GM23338 (cell line): ENCODE measurements at regions not wholly inside any gene's neighbourhood (a gene's known extent, or its start where the extent isn't known, plus 50 kb on each side); places are given as distances from the start of the nearest gene placed in this dataset.

Experiments used
- ATAC-seq: fragments of 200-7000 bp; cut with Tn5 transposase; 3 replicates; pipeline ENCODE4 v1.9.1; 2020
- DNase-seq: peaks from one replicate; pipeline ENCODE4 v3.0.0-alpha.2; 2015; ENCODE audit warnings: low spot score
- H2AFZ ChIP-seq: fragments of 200-600 bp; sonication (generic); 2 replicates; pipeline ENCODE4 v1.8.0; 2016; ENCODE audit warnings: antibody characterized with exemption, mild to moderate bottlenecking, moderate library complexity
- H3F3A ChIP-seq: fragments of 200-600 bp; sonication (generic); replicated peaks from 2 replicates; pipeline ENCODE4 v1.8.0; 2017; ENCODE audit warnings: antibody characterized with exemption, mixed run types, low read depth
- H3K27ac ChIP-seq: fragments of 200-600 bp; sonication (generic); 2 replicates; pipeline ENCODE4 v1.6.1; 2016; ENCODE audit warnings: low read depth
- H3K27me3 ChIP-seq: fragments of 200-600 bp; sonication (generic); 2 replicates; pipeline ENCODE4 v1.8.0; 2016; ENCODE audit warnings: mild to moderate bottlenecking, mixed run types, moderate library complexity; ENCODE audit not compliant: insufficient read depth
- H3K36me3 ChIP-seq: fragments of 200-600 bp; sonication (generic); 2 replicates; pipeline ENCODE4 v1.8.0; 2016; ENCODE audit warnings: mild to moderate bottlenecking; ENCODE audit not compliant: insufficient read depth
- H3K4me1 ChIP-seq: fragments of 200-600 bp; sonication (generic); 2 replicates; pipeline ENCODE4 v1.8.0; 2016; ENCODE audit warnings: mild to moderate bottlenecking, moderate library complexity; ENCODE audit not compliant: insufficient read depth
- H3K4me2 ChIP-seq: fragments of 200-600 bp; sonication (generic); 2 replicates; pipeline ENCODE4 v1.7.1; 2017; ENCODE audit warnings: mixed run types
- H3K4me3 ChIP-seq: fragments of 200-600 bp; sonication (generic); 2 replicates; pipeline ENCODE4 v1.6.1; 2016; ENCODE audit warnings: mixed run types
- H3K79me2 ChIP-seq: fragments of 200-600 bp; sonication (generic); replicated peaks from 2 replicates; pipeline ENCODE4 v1.8.0; 2017; ENCODE audit warnings: mild to moderate bottlenecking; ENCODE audit not compliant: insufficient read depth
- H3K9me2 ChIP-seq: fragments of 200-600 bp; sonication (generic); 2 replicates; pipeline ENCODE4 v1.8.0; 2017; ENCODE audit not compliant: insufficient read depth
- H4K20me1 ChIP-seq: fragments of 200-600 bp; sonication (generic); replicated peaks from 2 replicates; pipeline ENCODE4 v1.8.0; 2017; ENCODE audit warnings: mild to moderate bottlenecking; ENCODE audit not compliant: insufficient read depth
- H3K27ac Mint-ChIP-seq: 2 replicates; pipeline ENCODE4 v1.8.0; 2020; ENCODE audit warnings: inconsistent platforms, mild to moderate bottlenecking, moderate library complexity, mixed read lengths
- H3K27me3 Mint-ChIP-seq: 3 replicates; pipeline ENCODE4 v1.8.0; 2022; ENCODE audit warnings: low read depth, mild to moderate bottlenecking, moderate library complexity, mixed read lengths, inconsistent platforms; ENCODE audit not compliant: insufficient read depth, poor library complexity
- H3K36me3 Mint-ChIP-seq: 3 replicates; pipeline ENCODE4 v1.8.0; 2021; ENCODE audit warnings: low read depth, mild to moderate bottlenecking, inconsistent platforms, moderate library complexity, mixed read lengths
- H3K4me1 Mint-ChIP-seq: 3 replicates; pipeline ENCODE4 v1.8.0; 2020; ENCODE audit warnings: mild to moderate bottlenecking, inconsistent platforms, mixed read lengths
- H3K4me3 Mint-ChIP-seq: 3 replicates; pipeline ENCODE4 v1.8.0; 2021; ENCODE audit warnings: moderate library complexity, mild to moderate bottlenecking, inconsistent platforms, mixed read lengths
- H3K9me3 Mint-ChIP-seq: 3 replicates; pipeline ENCODE4 v1.8.0; 2020; ENCODE audit warnings: moderate library complexity, mild to moderate bottlenecking, inconsistent platforms, mixed read lengths
- CREB1 ChIP-seq: fragments of 250-450 bp; sonication (Bioruptor Pico); IDR thresholded peaks from 2 replicates; pipeline ENCODE4 v1.5.0; 2020; ENCODE audit warnings: low read depth, mild to moderate bottlenecking, moderate library complexity
- EZH2 ChIP-seq: fragments of 200-600 bp; sonication (generic); IDR thresholded peaks from one replicate; pipeline ENCODE4 v1.8.0; 2017; ENCODE audit warnings: antibody characterized with exemption, mild to moderate bottlenecking, low read depth; ENCODE audit not compliant: unreplicated experiment
- EZH2phosphoT487 ChIP-seq: fragments of 200-600 bp; sonication (generic); IDR thresholded peaks from one replicate; pipeline ENCODE4 v1.8.1; 2018; ENCODE audit warnings: antibody characterized with exemption; ENCODE audit not compliant: unreplicated experiment
- JUNB ChIP-seq: IDR thresholded peaks from one replicate; pipeline ENCODE4 v1.6.1; 2016; ENCODE audit warnings: antibody characterized with exemption; ENCODE audit not compliant: unreplicated experiment
- NANOG ChIP-seq: IDR thresholded peaks from 2 replicates; pipeline ENCODE4 v1.6.1; 2016; ENCODE audit warnings: antibody characterized with exemption, borderline replicate concordance
- POLR2AphosphoS5 ChIP-seq: IDR thresholded peaks from 2 replicates; pipeline ENCODE4 v1.6.1; 2016; ENCODE audit warnings: antibody characterized with exemption, low read depth
- STAT1 ChIP-seq: IDR thresholded peaks from one replicate; pipeline ENCODE4 v1.6.1; 2016; ENCODE audit warnings: antibody characterized with exemption; ENCODE audit not compliant: unreplicated experiment
- ZNF114 ChIP-seq: fragments of 250-450 bp; sonication (Bioruptor Pico); IDR thresholded peaks from 2 replicates; pipeline ENCODE4 v1.5.0; 2020; ENCODE audit warnings: mild to moderate bottlenecking, moderate library complexity
- ZNF331 ChIP-seq: fragments of 250-450 bp; sonication (Bioruptor Pico); IDR thresholded peaks from 2 replicates; pipeline ENCODE4 v1.5.0; 2020; ENCODE audit warnings: low read depth, mild to moderate bottlenecking, moderate library complexity
- TF ChIP-seq, protein P1 (sequence below): IDR thresholded peaks from one replicate; pipeline ENCODE4 v1.6.1; 2018; ENCODE audit warnings: antibody characterized with exemption; ENCODE audit not compliant: unreplicated experiment
- TF ChIP-seq, protein P2 (sequence below): fragments of 250-450 bp; sonication (Bioruptor Pico); IDR thresholded peaks from 2 replicates; pipeline ENCODE4 v1.5.0; 2020; ENCODE audit warnings: mild to moderate bottlenecking, moderate library complexity
- TF ChIP-seq, protein P3 (sequence below): IDR thresholded peaks from 2 replicates; pipeline ENCODE4 v1.6.1; 2016; ENCODE audit warnings: antibody characterized with exemption
- TF ChIP-seq, protein P4 (sequence below), 2 experiments: fragments of 200-600 bp in 1 of 2; sonication (generic) in 1 of 2; conservative IDR thresholded peaks; 2 replicates each; pipeline versions ENCODE4 v1.5.1 to v1.6.1; 2016 to 2017; ENCODE audit warnings: antibody characterized with exemption in 2 of 2, low read depth in 2 of 2, mild to moderate bottlenecking in 2 of 2, moderate library complexity in 1 of 2

DNA sequence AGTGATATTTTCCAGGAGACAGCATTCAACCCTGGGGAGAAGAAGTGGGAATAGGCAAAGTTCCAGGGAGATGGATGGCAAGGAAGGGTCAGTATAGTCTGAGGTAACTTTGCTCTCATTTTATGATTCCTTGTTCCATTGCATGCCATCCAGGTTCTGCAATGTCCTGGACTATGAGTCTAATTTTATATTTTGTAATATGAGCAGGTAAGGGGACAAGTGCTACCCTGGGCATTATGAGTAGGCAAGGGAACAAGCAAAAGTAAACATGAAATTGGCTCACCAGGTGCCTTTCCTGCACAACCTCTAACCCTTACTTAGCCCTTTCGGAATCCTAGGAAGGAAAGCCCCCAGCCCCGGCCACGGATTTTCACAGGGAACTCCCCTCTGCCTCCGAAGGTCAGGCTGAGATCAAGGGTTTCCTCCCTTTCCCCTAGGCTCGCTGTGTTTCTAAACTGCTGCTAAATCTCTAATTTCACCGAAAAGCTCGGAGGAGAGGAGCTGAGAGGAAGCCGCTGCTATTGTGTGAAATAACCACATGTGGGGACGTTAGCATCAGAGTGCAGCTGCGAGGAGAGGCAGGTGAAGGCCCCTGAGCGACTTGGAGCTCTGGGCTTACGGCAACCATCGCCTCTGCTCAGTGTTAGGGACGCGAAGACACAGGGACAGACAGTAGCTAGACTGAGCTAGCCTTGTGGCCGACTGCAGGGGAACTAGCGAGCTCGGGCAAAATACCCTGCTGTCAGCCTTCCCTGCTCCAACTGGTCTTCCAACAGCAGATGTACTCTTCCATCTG lies 194.7 kb downstream of the KDM5D start:
- Histone ChIP-seq H3K4me2 (peak overlapping the region; percentile 55; the same call in 1 of the 2 replicates), H3K4me1 (no peaks in the 10 kb centered on the region), H3K4me3 (no peak overlapping the region), H3K36me3 (no peaks in the 10 kb centered on the region), H2AFZ (peak overlapping the region; percentile 69), H3K9me2 (no peaks in the 10 kb centered on the region), H4K20me1 (no peaks in the 10 kb centered on the region), H3F3A (no peaks in the 10 kb centered on the region), H3K79me2 (no peaks in the 10 kb centered on the region), H3K27ac (no peak overlapping the region), H3K27me3 (no peaks in the 10 kb centered on the region)
- H3K36me3 Mint-ChIP-seq, result no peaks in the 10 kb centered on the region
- H3K9me3 Mint-ChIP-seq, result no peaks in the 10 kb centered on the region
- H3K4me1 Mint-ChIP-seq, result peaks cover 8% of the 10 kb centered on the region; the same call in 2 of the 3 replicates
- H3K27me3 Mint-ChIP-seq, result no peaks in the 10 kb centered on the region
- ATAC-seq (peak; percentile 88), DNase-seq (peak; percentile 34)
- H3K27ac Mint-ChIP-seq, result no peak overlapping the region
- TF ChIP-seq, protein P1, sequence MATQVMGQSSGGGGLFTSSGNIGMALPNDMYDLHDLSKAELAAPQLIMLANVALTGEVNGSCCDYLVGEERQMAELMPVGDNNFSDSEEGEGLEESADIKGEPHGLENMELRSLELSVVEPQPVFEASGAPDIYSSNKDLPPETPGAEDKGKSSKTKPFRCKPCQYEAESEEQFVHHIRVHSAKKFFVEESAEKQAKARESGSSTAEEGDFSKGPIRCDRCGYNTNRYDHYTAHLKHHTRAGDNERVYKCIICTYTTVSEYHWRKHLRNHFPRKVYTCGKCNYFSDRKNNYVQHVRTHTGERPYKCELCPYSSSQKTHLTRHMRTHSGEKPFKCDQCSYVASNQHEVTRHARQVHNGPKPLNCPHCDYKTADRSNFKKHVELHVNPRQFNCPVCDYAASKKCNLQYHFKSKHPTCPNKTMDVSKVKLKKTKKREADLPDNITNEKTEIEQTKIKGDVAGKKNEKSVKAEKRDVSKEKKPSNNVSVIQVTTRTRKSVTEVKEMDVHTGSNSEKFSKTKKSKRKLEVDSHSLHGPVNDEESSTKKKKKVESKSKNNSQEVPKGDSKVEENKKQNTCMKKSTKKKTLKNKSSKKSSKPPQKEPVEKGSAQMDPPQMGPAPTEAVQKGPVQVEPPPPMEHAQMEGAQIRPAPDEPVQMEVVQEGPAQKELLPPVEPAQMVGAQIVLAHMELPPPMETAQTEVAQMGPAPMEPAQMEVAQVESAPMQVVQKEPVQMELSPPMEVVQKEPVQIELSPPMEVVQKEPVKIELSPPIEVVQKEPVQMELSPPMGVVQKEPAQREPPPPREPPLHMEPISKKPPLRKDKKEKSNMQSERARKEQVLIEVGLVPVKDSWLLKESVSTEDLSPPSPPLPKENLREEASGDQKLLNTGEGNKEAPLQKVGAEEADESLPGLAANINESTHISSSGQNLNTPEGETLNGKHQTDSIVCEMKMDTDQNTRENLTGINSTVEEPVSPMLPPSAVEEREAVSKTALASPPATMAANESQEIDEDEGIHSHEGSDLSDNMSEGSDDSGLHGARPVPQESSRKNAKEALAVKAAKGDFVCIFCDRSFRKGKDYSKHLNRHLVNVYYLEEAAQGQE, result no peak
- no peak for TF ChIP-seq ZNF114 (CRISPR knock-in tag)
- TF ChIP-seq ZNF331, result no peak
- TF ChIP-seq, protein P2, sequence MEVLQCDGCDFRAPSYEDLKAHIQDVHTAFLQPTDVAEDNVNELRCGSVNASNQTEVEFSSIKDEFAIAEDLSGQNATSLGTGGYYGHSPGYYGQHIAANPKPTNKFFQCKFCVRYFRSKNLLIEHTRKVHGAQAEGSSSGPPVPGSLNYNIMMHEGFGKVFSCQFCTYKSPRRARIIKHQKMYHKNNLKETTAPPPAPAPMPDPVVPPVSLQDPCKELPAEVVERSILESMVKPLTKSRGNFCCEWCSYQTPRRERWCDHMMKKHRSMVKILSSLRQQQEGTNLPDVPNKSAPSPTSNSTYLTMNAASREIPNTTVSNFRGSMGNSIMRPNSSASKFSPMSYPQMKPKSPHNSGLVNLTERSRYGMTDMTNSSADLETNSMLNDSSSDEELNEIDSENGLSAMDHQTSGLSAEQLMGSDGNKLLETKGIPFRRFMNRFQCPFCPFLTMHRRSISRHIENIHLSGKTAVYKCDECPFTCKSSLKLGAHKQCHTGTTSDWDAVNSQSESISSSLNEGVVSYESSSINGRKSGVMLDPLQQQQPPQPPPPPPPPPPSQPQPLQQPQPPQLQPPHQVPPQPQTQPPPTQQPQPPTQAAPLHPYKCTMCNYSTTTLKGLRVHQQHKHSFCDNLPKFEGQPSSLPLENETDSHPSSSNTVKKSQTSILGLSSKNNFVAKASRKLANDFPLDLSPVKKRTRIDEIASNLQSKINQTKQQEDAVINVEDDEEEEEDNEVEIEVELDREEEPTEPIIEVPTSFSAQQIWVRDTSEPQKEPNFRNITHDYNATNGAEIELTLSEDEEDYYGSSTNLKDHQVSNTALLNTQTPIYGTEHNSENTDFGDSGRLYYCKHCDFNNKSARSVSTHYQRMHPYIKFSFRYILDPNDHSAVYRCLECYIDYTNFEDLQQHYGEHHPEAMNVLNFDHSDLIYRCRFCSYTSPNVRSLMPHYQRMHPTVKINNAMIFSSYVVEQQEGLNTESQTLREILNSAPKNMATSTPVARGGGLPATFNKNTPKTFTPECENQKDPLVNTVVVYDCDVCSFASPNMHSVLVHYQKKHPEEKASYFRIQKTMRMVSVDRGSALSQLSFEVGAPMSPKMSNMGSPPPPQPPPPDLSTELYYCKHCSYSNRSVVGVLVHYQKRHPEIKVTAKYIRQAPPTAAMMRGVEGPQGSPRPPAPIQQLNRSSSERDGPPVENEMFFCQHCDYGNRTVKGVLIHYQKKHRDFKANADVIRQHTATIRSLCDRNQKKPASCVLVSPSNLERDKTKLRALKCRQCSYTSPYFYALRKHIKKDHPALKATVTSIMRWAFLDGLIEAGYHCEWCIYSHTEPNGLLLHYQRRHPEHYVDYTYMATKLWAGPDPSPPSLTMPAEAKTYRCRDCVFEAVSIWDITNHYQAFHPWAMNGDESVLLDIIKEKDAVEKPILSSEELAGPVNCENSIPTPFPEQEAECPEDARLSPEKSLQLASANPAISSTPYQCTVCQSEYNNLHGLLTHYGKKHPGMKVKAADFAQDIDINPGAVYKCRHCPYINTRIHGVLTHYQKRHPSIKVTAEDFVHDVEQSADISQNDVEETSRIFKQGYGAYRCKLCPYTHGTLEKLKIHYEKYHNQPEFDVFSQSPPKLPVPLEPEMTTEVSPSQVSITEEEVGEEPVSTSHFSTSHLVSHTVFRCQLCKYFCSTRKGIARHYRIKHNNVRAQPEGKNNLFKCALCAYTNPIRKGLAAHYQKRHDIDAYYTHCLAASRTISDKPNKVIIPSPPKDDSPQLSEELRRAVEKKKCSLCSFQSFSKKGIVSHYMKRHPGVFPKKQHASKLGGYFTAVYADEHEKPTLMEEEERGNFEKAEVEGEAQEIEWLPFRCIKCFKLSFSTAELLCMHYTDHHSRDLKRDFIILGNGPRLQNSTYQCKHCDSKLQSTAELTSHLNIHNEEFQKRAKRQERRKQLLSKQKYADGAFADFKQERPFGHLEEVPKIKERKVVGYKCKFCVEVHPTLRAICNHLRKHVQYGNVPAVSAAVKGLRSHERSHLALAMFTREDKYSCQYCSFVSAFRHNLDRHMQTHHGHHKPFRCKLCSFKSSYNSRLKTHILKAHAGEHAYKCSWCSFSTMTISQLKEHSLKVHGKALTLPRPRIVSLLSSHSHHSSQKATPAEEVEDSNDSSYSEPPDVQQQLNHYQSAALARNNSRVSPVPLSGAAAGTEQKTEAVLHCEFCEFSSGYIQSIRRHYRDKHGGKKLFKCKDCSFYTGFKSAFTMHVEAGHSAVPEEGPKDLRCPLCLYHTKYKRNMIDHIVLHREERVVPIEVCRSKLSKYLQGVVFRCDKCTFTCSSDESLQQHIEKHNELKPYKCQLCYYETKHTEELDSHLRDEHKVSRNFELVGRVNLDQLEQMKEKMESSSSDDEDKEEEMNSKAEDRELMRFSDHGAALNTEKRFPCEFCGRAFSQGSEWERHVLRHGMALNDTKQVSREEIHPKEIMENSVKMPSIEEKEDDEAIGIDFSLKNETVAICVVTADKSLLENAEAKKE, result no peak
- TF ChIP-seq POLR2AphosphoS5, result no peak
- TF ChIP-seq NANOG, result no peak
- TF ChIP-seq CREB1, result no peak
- TF ChIP-seq EZH2phosphoT487, result no peak
- TF ChIP-seq, protein P3, sequence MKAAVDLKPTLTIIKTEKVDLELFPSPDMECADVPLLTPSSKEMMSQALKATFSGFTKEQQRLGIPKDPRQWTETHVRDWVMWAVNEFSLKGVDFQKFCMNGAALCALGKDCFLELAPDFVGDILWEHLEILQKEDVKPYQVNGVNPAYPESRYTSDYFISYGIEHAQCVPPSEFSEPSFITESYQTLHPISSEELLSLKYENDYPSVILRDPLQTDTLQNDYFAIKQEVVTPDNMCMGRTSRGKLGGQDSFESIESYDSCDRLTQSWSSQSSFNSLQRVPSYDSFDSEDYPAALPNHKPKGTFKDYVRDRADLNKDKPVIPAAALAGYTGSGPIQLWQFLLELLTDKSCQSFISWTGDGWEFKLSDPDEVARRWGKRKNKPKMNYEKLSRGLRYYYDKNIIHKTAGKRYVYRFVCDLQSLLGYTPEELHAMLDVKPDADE, result no peak
- TF ChIP-seq, protein P4, sequence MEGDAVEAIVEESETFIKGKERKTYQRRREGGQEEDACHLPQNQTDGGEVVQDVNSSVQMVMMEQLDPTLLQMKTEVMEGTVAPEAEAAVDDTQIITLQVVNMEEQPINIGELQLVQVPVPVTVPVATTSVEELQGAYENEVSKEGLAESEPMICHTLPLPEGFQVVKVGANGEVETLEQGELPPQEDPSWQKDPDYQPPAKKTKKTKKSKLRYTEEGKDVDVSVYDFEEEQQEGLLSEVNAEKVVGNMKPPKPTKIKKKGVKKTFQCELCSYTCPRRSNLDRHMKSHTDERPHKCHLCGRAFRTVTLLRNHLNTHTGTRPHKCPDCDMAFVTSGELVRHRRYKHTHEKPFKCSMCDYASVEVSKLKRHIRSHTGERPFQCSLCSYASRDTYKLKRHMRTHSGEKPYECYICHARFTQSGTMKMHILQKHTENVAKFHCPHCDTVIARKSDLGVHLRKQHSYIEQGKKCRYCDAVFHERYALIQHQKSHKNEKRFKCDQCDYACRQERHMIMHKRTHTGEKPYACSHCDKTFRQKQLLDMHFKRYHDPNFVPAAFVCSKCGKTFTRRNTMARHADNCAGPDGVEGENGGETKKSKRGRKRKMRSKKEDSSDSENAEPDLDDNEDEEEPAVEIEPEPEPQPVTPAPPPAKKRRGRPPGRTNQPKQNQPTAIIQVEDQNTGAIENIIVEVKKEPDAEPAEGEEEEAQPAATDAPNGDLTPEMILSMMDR (conservative IDR thresholded peaks at IDR 0.05; ENCODE audit: low read depth in 2 of 2), result no peak
- no peak for TF ChIP-seq STAT1
- no peak for TF ChIP-seq EZH2
- no peak for TF ChIP-seq JUNB
- no peak overlapping the region for H3K4me3 Mint-ChIP-seq
